ENCODE measurements at regions not wholly inside any gene's neighbourhood (a gene's known extent, or its start where the extent isn't known, plus 50 kb on each side); places are given as distances from the start of the nearest gene placed in this dataset.

DNA sequence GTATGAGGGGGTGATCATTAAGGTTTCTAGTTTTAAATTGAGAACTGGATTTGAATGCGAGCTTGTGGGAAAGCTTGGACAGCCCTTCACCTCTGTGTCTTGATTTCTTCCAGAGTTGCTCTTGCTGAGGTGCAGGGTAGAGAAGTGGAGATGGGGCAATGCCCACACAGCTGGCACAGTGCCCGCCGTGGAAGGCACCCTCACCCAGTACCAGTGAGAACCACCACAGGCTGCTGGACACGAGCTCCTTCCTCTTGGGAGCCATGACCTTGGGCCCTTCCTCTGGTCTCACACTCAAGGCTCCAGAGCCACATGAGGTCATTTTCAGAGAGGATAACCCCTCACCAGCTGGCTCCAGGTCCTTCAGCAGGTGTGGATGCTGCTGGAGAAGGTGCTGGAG lies 67.3 kb downstream of the DACT2 start:
- H3K14ac ChIP-seq (ENCODE audit: insufficient read depth, low read length): no peak overlapping the region; the same call in 1 of the 2 replicates
- Mint-ChIP-seq H3K9me3 (peaks cover 13 to 14% of the 10 kb centered on the region in 2 experiments), H3K4me3 (no peak overlapping the region), H3K27ac (no peak overlapping the region), H3K4me1 (peaks cover 2 to 11% of the 10 kb centered on the region in 2 experiments; a peak in 2 of 4 replicates), H3K36me3 (ENCODE audit: insufficient read depth in 1 of 3, low read depth in 3 of 3) (peaks cover 0 to 18% (median 0%) of the 10 kb centered on the region in 3 experiments; a peak in 3 of 7 replicates), H3K27me3 (ENCODE audit: low read depth) (peaks cover 33% of the 10 kb centered on the region)
- H3K4me2 ChIP-seq (ENCODE audit: insufficient read depth, insufficient read length, low read length): no peak overlapping the region
- no peaks in the 10 kb centered on the region for H3K23me2 ChIP-seq (ENCODE audit: insufficient read length, low read depth, low read length, poor library complexity, severe bottlenecking)
- no peak for TF ChIP-seq CTCF (conservative IDR thresholded peaks at IDR 0.05)
- H3K4me1 ChIP-seq (ENCODE audit: insufficient read depth, low read length): no peaks in the 10 kb centered on the region
- H2BK5ac ChIP-seq (ENCODE audit: insufficient read length, low read length): no peak overlapping the region
- no peak overlapping the region for H3T11ph ChIP-seq (ENCODE audit: low read length)
- H2BK20ac ChIP-seq (ENCODE audit: low read depth, low read length, poor library complexity, severe bottlenecking): no peak overlapping the region
- no peaks in the 10 kb centered on the region for H3K27me3 ChIP-seq (ENCODE audit: insufficient read depth, low read length)
- no peaks in the 10 kb centered on the region for H4K20me1 ChIP-seq (ENCODE audit: control insufficient read depth, insufficient read depth, insufficient read length)
- H3K79me2 ChIP-seq (ENCODE audit: insufficient read depth, low read length): no peaks in the 10 kb centered on the region
- no peak overlapping the region for H3K18ac ChIP-seq (ENCODE audit: insufficient read length, low read depth, low read length)
- no peak overlapping the region for H2BK12ac ChIP-seq (ENCODE audit: insufficient read length, low read depth, low read length)
- H2BK120ac ChIP-seq (ENCODE audit: low read depth, low read length, poor library complexity, severe bottlenecking): no peak overlapping the region
- H4K91ac ChIP-seq (ENCODE audit: insufficient read length, low read depth, low read length): no peak overlapping the region
- H3K9me3 ChIP-seq (ENCODE audit: control insufficient read depth, low read depth, low read length): no peaks in the 10 kb centered on the region
- H3K56ac ChIP-seq (ENCODE audit: insufficient read length, low read depth, low read length): no peak overlapping the region
- H3K27ac ChIP-seq (ENCODE audit: insufficient read length, low read depth, low read length): no peak overlapping the region
- H2AFZ ChIP-seq (ENCODE audit: low read length): no peak overlapping the region
- H3K4ac ChIP-seq (ENCODE audit: low read depth, low read length): no peak overlapping the region
- WGBS (ENCODE audit: extremely low coverage, insufficient read length, low lambda C conversion rate): no CpG with 5 or more reads among the region's 4 CpGs
- no peak overlapping the region for H2AK5ac ChIP-seq (ENCODE audit: insufficient read length, low read length)
- no peak overlapping the region for H3K23ac ChIP-seq (ENCODE audit: insufficient read length, low read depth, low read length)
- DNase-seq: no peak
- H4K8ac ChIP-seq (replicated peaks; ENCODE audit: insufficient read length, low read depth, low read length): no peak overlapping the region
- no peak overlapping the region for H2BK15ac ChIP-seq (ENCODE audit: low read depth, low read length)
- no peaks in the 10 kb centered on the region for H3K79me1 ChIP-seq (ENCODE audit: insufficient read depth, low read depth, low read length, poor library complexity, severe bottlenecking)
- H4K5ac ChIP-seq (ENCODE audit: insufficient read length, low read depth, low read length): no peak overlapping the region
- H3K9ac ChIP-seq (ENCODE audit: extremely low read depth, insufficient read length, low read length): no peak overlapping the region
